ENCODE measurements at regions not wholly inside any gene's neighbourhood (a gene's known extent, or its start where the extent isn't known, plus 50 kb on each side); places are given as distances from the start of the nearest gene placed in this dataset.

DNA sequence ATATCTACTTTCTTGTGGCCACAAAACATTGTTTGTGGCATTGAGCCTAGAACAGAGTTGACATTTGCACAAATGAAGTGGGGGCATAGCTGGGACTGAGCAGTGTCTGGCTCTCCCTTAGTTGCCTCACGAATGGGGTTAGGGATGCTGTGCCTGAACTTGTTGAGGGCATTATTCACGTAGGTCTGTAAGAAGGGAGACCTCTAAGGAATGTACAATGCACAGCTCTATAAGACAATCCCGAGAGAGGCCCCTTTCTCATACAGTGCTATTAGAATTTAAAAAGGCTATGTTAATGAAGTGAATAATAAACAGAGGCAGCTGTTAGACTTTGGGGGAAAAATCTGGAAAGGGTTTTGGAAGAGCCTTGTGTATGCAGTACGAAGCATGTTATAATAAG is 118.4 kb upstream of the DEPDC1 start:
- WGBS, 4 donors = 80 to 89% (median 83%) methylated on average over 4 of the region's 4 CpGs
- Histone ChIP-seq H3K27me3 (no peaks in the 10 kb centered on the region), H3K4me1 (no peaks in the 10 kb centered on the region), H3K27ac (no peak overlapping the region), H3K36me3 (no peaks in the 10 kb centered on the region), H3K9me3 (peaks cover 0 to 33% (median 13%) of the 10 kb centered on the region in 12 donors), H3K4me3 (no peak overlapping the region)
- intact Hi-C loops (cut with DNase I) = loop anchor here in 1 of 10 donors (10.0 kb wide), 1 partner anchor 199 kb away; no protein-coding TSS in a partner anchor
- ATAC-seq (no peak), DNase-seq (no peak)
- TF ChIP-seq, protein P1, sequence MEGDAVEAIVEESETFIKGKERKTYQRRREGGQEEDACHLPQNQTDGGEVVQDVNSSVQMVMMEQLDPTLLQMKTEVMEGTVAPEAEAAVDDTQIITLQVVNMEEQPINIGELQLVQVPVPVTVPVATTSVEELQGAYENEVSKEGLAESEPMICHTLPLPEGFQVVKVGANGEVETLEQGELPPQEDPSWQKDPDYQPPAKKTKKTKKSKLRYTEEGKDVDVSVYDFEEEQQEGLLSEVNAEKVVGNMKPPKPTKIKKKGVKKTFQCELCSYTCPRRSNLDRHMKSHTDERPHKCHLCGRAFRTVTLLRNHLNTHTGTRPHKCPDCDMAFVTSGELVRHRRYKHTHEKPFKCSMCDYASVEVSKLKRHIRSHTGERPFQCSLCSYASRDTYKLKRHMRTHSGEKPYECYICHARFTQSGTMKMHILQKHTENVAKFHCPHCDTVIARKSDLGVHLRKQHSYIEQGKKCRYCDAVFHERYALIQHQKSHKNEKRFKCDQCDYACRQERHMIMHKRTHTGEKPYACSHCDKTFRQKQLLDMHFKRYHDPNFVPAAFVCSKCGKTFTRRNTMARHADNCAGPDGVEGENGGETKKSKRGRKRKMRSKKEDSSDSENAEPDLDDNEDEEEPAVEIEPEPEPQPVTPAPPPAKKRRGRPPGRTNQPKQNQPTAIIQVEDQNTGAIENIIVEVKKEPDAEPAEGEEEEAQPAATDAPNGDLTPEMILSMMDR (IDR thresholded peaks at IDR 0.05) = no peak
- no peak for TF ChIP-seq POLR2A (IDR thresholded peaks at IDR 0.05)

DNA sequence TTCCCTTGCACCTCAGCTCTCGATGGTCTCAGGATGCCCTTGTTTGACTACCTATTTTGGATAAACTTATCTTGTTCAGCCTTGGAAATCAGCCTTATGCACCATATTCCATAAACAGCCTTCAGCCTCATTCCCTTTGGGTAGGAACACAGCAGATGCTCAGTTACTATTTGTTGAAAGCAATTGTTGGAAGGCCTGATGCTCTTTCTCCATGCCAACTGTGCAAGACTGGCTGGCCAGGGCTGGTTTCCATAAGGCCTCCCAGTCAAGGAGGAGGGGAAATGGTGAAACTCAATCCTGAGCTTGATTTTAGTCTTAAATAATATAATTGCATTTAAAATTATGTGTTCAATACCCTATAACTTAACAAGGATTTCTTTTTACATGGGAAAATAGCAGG is 121.1 kb upstream of the DEPDC1 start:
- H3K9me3 ChIP-seq = peaks cover 0 to 40% (median 16%) of the 10 kb centered on the region in 12 donors
- peaks cover 0 to 1% (median 0%) of the 10 kb centered on the region in 12 donors for H3K4me1 ChIP-seq
- ATAC-seq (no peak), DNase-seq (no peak)
- TF ChIP-seq, protein P1 (IDR thresholded peaks at IDR 0.05) = no peak
- no peak for TF ChIP-seq POLR2A (IDR thresholded peaks at IDR 0.05)
- no peak overlapping the region for H3K4me3 ChIP-seq
- intact Hi-C loops (cut with DNase I) = loop anchor here in 1 of 10 donors (10.0 kb wide), 1 partner anchor 197 kb away; no protein-coding TSS in a partner anchor
- no peaks in the 10 kb centered on the region for H3K36me3 ChIP-seq
- H3K27me3 ChIP-seq = no peaks in the 10 kb centered on the region
- H3K27ac ChIP-seq = no peak overlapping the region
- 57 to 86% (median 76%) methylated on average over 1 of the region's 1 CpG for WGBS, 4 donors

DNA sequence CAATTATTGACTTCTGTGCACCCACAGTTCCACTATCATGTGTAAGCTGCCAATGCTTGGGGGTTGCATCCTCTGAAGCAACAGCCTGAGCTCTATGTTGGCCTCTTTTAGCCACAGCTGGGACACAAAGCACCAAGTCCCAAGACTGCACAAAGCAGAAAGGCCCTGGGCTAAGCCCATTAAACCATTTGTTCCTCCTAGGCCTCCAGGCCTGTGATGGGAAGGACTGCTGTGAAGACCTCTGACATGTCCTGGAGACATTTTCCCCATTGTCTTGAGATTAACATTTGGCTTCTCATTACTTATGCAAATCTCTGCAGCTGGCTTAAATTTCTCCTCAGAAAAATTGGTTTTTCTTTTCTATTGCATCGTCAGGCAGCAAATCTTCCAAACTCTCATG is 123.7 kb upstream of the DEPDC1 start:
- no peak overlapping the region for H3K4me3 ChIP-seq
- no peaks in the 10 kb centered on the region for H3K27me3 ChIP-seq
- intact Hi-C loops (cut with DNase I) = loop anchor here in 3 of 10 donors (5.0 kb wide), 1 partner anchor 107 kb away; no protein-coding TSS in a partner anchor
- ATAC-seq (no peak), DNase-seq (no peak)
- H3K4me1 ChIP-seq = peaks cover 0 to 10% (median 0%) of the 10 kb centered on the region in 12 donors
- H3K36me3 ChIP-seq = no peaks in the 10 kb centered on the region
- TF ChIP-seq POLR2A (IDR thresholded peaks at IDR 0.05) = no peak
- TF ChIP-seq, protein P1 (IDR thresholded peaks at IDR 0.05) = no peak
- 81 to 96% (median 90%) methylated on average over 1 of the region's 1 CpG for WGBS, 4 donors
- H3K9me3 ChIP-seq = peaks cover 0 to 32% (median 11%) of the 10 kb centered on the region in 12 donors
- no peak overlapping the region for H3K27ac ChIP-seq

DNA sequence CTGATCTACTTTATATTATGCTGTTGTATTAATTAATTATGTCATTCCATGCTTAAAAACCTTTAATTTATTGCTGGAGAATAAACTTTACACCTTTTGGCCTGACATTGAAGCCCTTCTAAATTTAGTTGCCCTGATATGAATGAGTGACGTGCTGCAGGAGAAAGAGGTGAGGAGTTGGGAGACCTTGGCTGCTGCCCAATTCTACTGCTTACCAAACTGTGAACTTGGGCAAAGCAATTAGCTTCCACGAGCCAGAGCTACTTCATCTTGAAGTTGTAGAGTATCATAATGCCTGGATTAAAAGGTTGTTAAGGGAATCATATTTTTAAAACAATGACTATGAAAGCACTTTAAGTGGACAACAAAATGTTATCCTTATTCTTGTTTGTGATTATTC is 126.8 kb upstream of the DEPDC1 start:
- ATAC-seq (peak; percentile 94 to 98 (median 96)), DNase-seq (peak in 4 of 5 donors; percentile 73 to 84 (median 78))
- intact Hi-C loops (cut with DNase I) = loop anchor here in 4 of 10 donors (2.0 to 5.0 kb wide), 2 partner anchors 101 to 104 kb away; no protein-coding TSS in a partner anchor
- TF ChIP-seq, protein P1 (IDR thresholded peaks at IDR 0.05) = no peak
- TF ChIP-seq POLR2A (IDR thresholded peaks at IDR 0.05) = no peak
- H3K36me3 ChIP-seq = no peaks in the 10 kb centered on the region
- no peak overlapping the region for H3K4me3 ChIP-seq
- H3K27me3 ChIP-seq = no peaks in the 10 kb centered on the region
- H3K9me3 ChIP-seq = peaks cover 0 to 32% (median 11%) of the 10 kb centered on the region in 12 donors
- H3K4me1 ChIP-seq = peaks cover 0 to 10% (median 0%) of the 10 kb centered on the region in 12 donors
- 11 to 25% (median 19%) methylated on average over 2 of the region's 2 CpGs for WGBS, 4 donors
- H3K27ac ChIP-seq = peak overlapping the region in 11 of 12 donors; percentile 2 to 73 (median 56)
